NCI-H526 treated with DMSO at 0.1 percent for 48 hours (cell line): ENCODE measurements at regions not wholly inside any gene's neighbourhood (a gene's known extent, or its start where the extent isn't known, plus 50 kb on each side); places are given as distances from the start of the nearest gene placed in this dataset.

ENCODE experiments used
- DNase-seq: peaks from one replicate; lab custom pipeline; 2025; lab: John Stamatoyannopoulos, UW

- no peak for DNase-seq
Measured at GRCh38 chr3:178260887-178261565, 275.2 kb upstream of the KCNMB2 start.

- DNase-seq: no peak
Measured at GRCh38 chr3:178263236-178263916, 272.9 kb upstream of the KCNMB2 start.

DNA sequence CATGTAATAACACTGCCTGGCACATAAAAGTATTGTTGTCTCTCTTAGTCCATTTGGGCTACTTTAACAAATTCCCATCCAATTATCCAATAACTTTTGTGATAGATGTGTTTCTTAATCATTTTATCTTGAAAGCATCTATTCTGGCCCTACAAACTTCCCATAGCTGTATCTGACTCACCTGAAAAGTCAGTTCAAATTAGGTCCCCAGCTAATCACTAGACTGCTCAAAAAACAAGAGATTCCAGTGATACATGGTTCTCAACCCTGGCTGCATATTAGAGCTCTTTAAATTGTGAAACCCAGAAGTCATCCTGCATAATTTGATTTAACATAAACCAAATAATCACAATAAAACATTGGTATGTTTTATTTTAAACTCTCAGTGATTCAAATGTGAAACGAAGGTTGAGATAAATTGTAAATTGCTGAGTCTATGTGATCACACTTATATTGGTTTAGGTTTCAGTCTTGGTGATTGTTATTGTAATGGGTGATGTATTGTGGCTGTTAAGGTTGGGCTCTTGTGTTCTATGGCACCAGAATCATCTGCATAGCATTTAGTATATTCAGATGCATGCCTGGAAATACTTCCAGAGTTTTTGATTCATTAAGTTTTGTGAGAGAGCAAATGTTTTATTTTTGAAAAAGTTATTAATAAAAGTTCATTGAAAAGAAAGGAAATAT lies 268.9 kb upstream of the KCNMB2 start:
- DNase-seq: no peak

GRCh38 chr3:178270838-178271237 lies 265.4 kb upstream of the KCNMB2 start:
- no peak for DNase-seq

GRCh38 chr3:178271740-178272387 lies 264.4 kb upstream of the KCNMB2 start:
- DNase-seq: no peak

- DNase-seq: no peak
Measured at GRCh38 chr3:178272841-178273240, 263.4 kb upstream of the KCNMB2 start.

DNA sequence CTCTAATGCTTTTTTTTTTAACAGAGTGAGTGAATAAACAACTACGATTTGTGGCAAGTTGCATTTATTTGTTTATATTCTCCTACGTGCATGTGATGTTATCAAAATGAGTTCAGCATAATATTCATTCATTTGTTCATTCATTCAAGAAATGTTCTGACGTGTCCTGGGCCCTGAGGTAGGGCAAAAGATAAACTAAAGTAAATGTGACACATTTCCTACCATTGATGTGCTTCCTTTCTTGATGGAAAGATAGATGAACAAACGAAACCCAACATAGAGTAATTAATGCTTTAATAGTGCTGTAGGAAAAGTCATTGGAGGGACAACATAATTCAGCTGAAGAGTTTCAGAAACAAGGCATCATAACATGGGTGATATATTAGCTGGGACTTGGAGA lies 261.5 kb upstream of the KCNMB2 start:
- DNase-seq: no peak

DNA sequence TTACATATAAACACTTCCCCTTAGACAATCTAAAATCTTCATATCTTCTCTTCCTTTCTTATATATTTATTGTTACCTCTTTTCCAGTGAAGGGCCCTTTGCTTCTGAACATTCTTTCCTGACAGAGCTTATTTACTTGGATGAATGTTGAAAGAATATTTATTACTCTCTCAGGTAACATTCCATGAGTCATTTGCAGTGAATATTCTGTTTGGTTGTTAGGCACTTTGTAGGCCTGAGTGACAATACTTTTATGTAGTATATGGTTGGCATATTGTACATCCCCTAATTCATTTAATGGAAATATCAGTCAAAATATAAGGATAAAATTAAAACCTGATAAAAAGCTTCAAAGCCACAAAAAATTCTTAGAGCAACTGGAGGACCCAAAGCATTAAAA lies 260.9 kb upstream of the KCNMB2 start:
- DNase-seq: no peak

DNA sequence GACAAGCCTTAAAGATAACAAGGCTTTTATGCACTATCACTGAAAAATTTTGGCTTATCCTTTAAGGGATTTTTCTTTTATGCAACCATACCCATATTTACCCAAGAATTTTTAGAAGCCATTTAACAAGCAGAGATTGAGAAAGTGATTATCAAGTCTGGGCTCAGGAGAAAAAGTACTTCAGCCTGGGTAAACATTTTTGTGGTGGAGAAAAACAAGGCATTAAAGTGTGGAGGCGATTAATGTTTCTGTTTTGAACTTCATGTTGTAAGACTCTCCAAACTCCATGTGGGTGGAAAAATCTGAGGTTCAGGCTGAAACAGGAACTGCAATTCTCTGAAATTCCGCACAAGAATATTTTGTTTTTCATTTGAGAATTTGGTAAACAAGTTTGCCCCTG lies 260.4 kb upstream of the KCNMB2 start:
- DNase-seq: no peak

- no peak for DNase-seq
Measured at GRCh38 chr3:178277605-178278004, 258.6 kb upstream of the KCNMB2 start.

GRCh38 chr3:178283561-178283960 lies 252.7 kb upstream of the KCNMB2 start:
- no peak for DNase-seq

- no peak for DNase-seq
Measured at GRCh38 chr3:178284181-178284580, 252.1 kb upstream of the KCNMB2 start.

DNA sequence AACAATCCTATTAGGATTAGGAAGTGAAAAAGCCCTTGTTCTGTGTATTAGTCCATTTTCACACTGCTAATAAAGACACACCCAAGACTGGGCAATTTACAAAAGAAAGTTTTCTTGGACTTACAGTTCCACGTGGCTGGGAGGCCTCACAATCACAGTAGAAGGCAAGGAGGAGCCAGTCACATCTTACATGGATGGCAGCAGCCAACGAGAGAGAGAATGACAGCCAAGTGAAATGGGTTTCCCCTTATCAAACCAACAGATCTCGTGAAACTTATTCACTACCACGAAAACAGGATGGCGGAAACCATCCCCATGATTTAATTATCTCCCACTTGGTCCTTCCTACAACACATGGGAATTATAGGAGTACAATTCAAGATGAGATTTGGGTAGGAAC lies 248.2 kb upstream of the KCNMB2 start:
- DNase-seq: no peak

- no peak for DNase-seq
Measured at GRCh38 chr3:178289544-178290160, 246.6 kb upstream of the KCNMB2 start.

GRCh38 chr3:178291574-178292370 lies 244.5 kb upstream of the KCNMB2 start:
- DNase-seq: no peak

- DNase-seq: no peak
Measured at GRCh38 chr3:178295292-178295912, 240.8 kb upstream of the KCNMB2 start.

GRCh38 chr3:178297199-178297598 lies 239.0 kb upstream of the KCNMB2 start:
- no peak for DNase-seq

DNA sequence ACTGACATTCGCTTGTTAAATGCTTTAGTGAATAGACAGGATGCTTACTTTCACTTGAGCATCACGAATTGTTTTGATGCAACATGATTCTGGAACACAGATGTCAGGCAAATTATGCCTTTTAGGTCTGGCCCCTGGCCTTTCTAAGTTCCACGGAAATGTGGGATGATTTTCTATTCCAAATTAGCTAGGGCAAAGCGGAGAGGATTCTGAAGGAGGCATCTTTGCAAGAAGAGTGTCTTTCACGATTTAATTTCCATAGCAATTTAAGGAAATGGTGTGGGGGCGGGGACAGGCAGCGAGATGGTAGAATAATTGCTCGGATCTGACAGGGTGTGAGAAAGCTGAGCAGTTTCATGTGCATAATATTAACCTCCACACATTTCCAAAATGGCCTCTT lies 238.5 kb upstream of the KCNMB2 start:
- no peak for DNase-seq

GRCh38 chr3:178300441-178300959 lies 235.7 kb upstream of the KCNMB2 start:
- DNase-seq: no peak

DNA sequence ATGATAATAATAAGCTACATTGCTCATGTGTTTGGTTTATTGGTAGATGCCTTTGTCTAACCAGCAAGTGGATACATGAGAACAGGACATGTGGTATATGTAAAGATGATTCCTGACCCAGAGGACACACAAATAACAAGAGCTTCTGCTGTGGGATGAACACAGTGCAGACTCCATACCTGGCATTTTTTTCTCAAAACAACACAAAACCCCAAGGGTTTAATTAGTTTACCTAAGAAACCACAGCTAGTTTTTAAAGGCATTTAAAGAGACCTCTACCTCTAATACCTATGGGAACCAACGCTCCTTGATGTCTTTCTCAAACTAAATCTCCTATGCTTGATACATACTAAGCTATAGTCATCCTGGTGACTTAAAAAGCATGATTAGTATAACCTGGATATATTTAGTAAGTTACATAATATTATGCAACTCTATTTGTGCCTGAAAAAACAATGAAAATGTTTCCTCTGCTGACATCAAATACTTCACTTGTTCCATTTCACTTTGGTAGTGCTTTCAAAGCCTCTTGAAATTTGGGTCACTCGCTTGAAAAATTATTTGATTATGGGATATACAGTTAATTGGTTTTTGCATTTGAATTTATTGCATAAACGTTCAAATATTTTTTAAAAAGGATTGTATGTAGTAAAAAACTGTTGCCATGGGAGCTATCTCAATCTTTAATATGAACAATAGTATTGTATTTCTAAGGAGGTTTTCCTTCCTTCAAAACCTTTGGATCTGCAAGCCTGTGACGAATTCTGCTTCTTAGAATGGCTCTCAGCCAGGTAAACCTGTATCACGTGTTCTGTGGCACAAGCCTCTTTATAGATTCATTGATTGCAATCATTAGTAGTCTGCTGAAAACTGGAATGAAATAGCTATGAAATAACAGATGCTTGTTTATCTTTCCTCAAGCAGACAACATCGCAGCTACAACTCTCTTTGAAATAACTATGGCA lies 233.0 kb upstream of the KCNMB2 start:
- DNase-seq: no peak
